GM18520 (cell line): ENCODE measurements at regions not wholly inside any gene's neighbourhood (a gene's known extent, or its start where the extent isn't known, plus 50 kb on each side); places are given as distances from the start of the nearest gene placed in this dataset.
"Not testable (repeated sequence)": the region's sequence is repeated elsewhere in the genome, so short reads cannot be mapped to it uniquely, and the experiment has no call there.

Experiments used
- ATAC-seq: cut with Tn5 transposase; IDR thresholded peaks from one replicate; pipeline ENCODE4 v1.9.1; 2021; ENCODE audit not compliant: unreplicated experiment

DNA sequence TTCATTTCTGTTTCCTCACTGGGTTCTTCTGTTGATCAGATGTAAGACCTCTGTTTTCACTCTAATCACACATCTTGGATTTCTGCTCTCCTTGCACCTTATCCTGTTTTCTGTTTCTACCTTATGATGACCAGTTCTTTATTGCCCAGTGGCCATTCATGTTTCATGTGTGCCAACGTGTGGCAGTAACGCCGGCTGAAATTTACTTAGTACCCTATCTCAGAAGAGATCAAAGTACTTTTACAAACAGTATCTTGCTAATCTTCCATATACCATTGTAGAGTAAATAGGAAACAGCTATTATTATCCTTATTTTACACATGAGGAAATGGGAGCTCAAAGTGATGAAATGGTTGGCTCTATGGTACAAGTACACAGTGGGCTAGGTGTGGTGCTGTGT, 74.0 kb downstream of the GATA3 start:
- ATAC-seq, result no peak

DNA sequence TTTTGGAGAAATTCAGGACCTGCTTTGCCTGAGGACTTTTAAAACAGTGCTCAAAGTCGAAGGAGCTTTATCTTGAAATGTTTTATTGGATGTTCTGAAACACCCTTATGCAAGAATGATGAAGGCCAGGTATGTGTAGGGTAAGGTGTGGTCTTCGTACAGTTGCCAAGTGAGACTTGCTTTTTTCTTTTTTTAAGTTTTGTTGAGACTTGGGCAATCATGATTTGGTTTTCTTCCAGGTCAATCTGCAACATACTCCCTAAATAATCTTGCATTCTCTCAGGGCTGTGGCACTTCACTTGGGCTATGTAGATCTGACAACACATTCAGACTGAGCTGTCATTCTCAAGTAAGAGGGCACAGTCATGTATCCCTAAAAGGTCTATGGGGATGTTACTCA, 75.0 kb downstream of the GATA3 start:
- no peak for ATAC-seq

DNA sequence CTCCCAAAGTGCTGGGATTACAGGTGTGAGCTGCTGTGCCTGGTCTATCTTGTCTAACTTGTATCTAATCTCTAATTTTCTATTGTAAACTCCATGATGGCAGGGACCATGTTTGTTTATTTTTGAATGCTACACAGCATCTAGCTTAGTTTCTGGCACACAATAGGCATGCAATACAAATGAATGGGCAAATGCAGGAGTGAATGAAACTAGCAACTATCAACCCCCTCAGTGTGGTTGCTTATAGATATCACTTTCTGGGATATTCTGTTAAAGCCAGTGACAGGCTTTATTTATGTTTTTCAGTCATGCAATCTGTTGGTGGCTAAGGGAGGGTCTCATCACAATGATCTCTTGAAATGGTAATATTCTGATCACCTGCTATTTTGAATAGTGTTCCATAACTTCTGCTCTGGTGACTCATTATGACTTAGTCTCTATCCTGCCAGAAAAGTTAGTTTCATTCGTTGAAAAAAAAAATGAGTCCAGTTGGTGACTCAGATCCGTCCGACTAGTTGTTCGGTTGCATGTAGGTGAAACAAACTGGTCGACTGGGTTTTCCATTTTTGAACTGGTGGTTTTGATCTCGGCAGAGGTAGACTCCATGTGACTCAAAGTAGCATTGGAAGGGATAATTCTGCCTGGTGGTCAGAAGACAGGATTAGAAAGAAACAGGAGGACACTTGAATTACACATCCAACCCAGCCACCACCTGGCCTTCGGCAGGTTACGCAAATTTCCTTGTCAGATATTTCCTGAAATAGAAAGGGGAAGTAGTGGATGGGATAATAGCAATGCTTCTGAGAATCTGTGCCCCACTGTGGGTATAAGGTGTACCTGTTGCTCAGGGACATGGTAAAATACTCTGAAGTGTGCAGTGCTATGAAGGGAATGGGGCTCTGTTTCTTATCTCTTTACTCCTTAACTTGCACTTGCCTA, 76.8 kb downstream of the GATA3 start:
- no peak for ATAC-seq

DNA sequence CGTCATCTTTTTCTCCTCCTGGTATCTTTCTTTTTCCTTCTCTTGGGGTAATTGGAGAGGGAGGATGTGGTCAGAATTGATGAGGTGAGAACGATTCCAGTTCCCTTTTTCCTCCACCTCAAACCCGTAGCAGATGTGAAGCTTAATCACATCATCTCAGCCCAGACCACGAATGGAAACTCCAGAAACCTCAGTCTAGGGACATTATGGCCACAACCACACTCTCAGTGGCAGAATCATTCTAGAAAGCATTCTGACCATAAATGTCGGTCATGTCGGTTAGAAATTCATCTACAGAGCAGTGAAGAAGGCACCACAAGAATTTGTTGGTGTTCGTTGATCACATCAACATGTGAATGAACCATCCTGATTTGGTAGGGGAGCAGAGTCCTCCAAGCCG, 78.7 kb downstream of the GATA3 start:
- ATAC-seq, result peak; percentile 32

DNA sequence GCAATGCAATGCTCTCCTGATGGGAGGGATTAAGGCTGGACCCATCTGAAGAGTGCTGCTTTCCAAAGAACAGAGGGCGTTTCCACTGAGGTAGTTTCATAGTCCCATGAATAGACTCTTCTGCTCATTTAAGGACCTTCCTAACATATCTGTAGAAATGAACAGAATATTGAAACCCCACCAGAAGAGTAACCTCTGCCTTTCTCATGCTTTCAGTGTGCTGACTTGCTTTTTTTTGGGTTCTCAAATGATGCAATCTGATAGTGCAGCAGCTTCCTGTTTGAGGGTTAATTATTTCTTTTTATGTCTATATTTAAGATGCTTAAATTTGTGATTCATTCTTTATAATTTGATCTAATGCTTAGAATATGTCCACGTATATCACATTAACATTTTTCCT, 82.2 kb downstream of the GATA3 start:
- ATAC-seq, result no peak

DNA sequence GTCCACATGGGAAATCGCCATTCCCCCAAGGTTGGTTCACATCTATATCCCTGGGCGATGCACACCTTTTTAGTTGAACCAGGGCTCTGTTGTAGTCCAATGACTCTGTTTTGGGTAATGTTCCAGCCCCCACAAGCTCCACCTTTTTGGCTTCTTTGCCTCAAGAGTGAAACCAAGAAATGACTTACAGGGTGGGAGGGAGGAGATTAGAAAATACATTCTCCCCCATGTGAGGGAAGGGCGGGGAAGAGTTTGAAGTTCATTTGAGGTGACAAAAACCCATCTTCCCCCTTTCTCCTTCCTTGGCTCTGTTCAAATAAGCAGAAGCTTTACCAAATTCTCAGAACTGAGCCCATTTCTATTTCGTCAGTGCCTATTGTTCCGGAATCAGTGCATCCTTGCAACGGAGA, 82.8 kb downstream of the GATA3 start:
- no peak for ATAC-seq

DNA sequence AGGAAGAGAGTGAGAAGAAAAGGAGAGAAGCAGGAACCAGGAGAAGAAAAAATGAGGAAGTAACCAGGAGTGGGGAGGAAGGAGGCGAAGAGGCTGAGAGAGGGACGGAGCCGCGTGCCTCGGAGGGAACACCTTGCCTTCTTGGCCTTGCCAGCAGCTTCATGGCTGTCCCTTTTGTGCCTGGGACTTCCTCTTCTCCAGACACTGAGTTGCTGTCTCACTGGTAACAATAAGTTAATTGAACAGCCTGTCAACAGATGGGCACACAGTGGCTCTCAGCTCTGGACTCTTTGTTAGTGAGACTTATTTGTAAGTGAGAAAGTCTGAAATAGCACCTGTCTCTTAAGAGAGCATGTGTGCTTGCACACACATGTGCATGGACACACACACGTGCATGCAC, 83.2 kb downstream of the GATA3 start:
- ATAC-seq, result no peak

DNA sequence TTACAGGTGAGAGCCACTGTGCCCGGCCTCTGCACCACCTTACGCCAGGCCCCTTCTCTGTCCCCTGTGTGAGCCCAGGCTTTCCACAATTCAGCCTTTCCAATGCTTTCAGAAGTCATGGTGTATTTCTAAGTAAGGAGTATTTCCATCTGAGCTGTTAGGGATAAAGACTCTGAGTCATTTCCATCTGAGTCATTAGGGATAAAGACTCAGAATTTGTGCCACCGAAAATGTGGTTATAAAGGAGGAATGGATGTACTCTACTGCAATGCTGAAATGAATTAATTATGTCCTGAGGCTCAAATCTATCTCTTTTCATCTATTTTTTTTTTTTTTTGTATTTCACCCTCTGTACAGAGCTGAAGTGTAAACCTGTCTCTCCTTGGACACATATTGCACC, 84.0 kb downstream of the GATA3 start:
- no peak for ATAC-seq

DNA sequence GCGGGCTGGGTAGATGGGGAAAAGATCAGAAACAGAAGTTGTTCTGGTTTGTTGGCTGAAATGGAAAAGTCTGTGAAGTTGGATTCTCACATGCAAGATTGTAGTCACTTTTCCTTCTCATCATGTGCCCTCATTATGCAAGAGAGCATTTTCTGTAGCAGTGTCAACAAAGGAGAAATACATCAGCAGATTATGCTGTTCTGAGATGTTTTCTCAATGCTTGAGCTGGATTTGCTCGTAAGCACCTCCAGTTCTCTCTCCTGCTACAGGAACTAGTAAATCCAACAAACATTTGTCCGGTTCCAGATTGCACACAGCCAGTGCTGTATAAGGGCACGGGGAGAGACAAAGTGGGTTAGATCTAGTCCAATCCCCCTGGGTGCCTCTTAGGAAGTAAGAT, 90.0 kb downstream of the GATA3 start:
- no peak for ATAC-seq

DNA sequence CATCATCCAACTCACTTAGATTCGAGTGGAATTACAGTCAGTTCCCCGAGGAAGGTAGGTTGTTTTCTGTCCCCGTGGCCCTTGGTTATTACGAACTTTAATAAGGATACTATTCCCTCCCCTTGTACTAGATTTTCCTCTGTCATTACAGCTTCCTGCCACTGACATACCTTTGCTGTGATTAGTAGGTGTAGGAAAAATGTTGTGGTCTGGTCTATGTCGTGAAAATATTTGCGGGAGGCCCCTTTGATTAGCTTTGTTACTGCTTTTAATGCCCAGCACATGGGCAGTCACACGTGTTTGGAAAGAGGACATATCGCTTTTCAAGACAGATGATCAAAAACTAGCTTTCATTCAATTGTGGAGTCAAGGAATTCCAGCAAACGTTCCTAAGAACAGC, 92.2 kb downstream of the GATA3 start:
- ATAC-seq, result no peak

DNA sequence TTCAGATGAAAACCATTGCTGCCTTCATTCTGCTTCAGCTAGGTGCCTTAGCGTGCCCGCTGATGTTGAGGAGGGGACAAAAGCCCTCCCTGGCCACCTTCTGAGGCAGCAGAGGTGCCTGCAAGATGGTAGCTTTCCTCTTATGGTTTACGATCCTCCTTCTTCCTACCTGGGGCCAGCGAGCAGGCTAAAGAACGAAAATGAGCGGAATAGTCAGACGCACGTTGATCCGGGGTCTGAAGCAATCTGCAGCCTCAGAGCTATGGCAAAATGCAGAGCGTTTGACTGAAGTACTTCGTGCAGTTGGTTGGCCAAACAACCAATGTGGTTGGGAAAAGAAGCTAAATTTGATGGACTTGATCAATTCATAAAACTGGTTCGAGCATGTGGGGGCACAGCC, 95.5 kb downstream of the GATA3 start:
- no peak for ATAC-seq

DNA sequence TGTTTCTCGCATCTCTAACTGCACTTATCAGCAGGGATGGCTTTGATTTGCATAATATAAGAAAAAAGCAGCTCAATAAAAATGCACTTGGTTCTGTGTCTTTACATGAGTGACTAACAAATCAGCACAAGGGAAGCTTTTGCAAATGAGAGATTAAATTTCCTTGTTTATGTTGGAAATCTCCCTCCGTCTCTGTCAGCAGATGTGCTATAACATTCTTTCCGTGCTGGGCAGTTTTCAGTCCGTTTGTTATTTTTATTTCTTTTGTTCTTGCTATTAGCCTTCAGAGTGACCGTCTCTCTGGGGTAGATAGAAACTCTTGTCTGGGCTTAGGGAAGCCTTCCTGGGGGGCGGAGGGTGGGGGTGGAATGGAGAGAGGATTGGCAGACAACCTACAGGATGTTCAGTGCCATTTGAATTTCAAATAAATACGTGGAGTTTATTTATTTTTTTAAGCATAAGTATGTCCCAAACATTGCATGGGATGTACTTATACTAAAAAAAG, 96.0 kb downstream of the GATA3 start:
- ATAC-seq, result no peak

DNA sequence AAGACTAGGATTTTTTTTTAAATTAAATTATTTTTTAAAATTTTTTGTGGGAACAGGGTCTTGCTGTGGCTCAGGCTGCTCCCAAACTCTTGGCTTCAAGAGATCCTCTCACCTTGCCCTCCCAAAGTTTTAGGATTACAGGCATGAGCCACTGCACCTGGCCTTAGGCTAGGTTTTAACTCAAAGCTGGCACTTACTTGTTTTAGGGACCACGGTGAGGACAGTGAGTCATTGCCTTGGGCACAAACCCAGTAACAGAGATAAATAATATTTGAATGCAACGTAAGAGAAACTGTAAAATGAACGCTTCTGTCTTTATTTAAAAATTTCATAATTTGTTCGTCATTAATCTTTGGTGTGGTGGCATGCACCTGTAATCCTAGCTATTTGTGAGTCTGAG, 96.6 kb downstream of the GATA3 start:
- ATAC-seq, result no peak

DNA sequence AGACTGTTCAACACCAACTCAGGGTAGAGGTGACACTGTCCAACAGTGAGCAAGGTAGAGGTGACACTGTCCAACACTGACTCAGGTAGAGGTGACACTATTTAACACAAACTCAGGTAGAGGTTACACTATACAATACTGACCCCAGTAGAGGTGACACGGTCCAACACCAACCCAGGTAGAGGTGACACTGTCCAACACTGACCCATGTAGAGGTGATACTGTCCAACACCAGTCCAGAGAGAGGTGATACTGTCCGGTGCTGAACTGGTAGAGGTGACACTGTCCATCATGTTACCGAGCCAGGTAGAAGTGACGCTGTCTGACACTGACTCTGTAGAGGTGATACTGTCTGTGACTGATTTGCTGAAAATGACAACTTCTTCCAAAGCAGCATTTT, 102.4 kb downstream of the GATA3 start:
- ATAC-seq, result no peak

DNA sequence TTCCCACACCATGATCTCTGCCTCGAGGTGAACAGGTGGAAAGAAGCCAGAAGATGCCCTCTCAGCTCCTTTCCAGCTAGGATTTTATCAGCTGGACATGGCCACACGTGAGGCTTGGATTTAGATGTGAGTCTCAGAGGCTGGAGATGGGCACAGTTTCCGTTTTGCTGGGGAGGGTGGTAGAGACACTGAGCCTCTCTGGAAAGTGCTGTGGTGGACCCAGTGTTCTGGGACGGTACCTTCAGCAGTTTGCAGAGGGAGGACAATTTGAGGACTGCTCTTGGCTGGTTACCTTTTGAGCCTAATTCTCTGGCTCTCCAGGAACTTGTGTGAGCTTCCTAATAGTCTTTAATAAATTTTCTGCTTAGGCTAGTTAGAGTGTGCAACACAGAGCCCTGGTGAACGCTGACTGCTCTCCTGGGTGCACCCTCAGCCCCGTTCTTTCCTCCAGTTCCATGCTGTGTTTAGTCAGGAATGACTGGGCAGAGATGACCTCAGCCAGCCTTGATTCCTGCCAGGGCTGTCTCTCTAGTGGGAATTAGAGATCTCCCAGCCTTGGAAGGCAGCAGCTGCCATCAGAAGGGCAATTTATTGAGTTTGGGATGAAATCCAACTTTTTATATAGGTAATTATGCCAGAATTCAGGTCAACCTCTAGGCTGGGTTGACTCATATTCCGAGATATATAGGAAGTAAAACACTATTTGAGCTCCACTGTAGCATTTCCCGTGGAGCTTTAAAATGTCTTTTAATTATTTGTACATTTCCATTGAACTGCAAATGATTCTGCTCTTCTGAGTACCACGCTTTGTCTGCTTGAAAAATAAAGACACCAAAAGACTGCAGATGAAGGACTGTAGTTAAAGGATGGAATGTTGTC, 103.9 kb downstream of the GATA3 start:
- no peak for ATAC-seq

DNA sequence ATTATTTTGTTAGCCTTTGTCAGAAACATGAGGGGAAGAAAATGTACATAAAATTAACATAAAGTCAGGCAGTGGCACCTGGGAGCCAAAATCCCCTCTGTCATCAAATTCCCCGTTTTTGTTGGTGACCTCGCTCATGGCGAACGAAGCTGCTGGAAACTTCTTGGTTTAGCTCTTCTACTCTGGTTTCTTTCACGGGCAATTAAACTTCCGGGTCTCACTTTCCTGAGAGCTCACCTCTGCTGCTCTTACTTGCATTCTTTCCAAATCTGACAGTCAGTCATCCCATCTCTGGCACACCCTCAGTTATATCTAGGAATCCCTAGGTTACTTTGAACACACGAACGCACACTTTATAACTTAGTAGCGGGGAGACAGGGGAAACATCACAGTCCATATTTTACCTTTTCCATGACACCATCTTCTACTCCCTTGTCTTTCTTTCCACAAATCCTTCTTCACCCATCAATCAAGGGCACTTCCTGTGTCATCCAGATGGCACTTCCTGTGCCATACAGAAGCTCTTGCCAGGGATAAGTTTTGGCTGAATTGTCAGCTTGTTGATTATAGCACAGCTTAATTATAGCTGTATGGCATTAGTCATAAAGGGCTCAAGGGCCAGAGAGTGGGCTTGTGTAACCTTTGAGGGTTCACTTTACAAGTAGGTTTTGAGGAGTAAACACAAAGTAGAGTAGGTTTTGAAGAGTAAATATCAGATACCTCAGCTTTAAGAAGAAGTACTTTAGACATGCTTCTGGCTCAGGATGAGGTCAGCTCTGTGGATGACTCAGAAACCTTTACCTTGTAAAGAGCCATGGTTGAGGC, 105.1 kb downstream of the GATA3 start:
- ATAC-seq, result no peak

DNA sequence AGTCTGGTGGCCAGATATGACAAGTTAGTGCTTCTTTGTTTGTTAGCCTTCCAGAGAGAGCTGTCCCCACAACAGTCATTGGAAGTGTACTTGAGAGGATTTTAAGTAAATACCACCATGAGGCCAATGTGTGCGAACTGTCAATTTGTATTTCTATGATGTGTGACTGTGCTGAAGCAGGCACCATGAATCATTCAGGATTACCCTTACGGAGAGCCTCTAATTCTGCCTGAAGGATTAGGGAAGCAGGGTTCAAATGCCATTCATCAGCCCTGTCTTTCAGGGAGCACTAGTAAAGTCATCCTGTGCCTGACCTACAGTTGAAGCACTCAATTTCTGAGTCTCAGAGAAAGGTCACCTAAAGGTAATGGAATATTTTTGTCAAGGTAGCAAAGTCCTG, 109.3 kb downstream of the GATA3 start:
- ATAC-seq, result no peak

DNA sequence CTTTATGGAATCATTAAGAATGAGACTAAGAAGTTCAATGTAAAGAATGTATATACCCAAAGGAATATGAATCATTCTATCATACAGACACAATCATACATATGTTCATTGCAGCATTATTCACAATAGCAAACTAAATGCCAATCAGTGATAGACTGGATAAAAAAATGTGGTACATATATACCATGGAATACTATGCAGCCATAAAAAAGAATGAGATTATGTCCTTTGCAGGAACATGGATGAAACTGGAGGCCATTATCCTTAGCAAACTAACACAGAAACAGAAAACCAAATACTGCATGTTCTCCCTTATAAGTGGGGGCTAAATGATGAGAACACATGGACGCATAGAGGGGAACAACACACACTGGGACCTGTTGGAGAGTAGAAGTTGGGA, 110.2 kb downstream of the GATA3 start:
- not testable (repeated sequence) for ATAC-seq

DNA sequence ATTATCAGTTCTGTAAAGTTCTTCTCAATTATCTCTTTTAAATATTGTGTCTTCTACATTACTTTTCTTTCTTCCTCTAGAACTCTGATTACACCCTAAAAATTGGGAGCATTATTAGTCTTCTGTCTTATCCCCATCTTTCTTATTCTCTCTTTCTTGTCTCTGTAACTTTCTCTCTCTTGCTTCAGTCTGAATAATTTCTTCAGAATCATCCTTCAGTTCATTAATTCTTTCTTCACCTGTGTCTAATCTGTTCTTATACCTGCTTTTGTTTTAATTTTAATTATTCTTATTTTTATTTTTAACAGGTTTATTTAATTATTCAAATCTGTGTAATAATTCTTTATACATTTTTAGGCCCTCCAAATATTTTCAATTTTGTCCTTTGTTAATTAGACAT, 114.3 kb downstream of the GATA3 start:
- ATAC-seq, result no peak

DNA sequence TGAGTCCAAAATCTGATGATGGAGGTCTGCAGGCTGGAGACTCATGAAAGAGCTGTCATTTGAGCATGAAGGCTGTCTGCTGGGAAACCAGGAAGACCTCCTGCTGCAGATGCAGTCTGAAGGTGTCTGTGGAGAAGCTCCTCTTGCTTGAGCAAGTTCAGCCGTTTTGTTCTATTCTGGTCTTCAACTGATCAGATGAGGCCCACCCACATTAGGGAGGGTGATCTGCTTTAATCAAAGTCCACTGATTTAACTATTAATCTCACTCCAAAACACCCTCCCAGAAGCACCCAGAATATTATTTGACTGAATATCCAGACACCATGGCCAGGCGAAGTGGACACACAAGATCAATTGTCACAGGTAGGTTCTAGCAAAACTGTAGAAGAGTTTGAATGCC, 116.5 kb downstream of the GATA3 start:
- no peak for ATAC-seq

DNA sequence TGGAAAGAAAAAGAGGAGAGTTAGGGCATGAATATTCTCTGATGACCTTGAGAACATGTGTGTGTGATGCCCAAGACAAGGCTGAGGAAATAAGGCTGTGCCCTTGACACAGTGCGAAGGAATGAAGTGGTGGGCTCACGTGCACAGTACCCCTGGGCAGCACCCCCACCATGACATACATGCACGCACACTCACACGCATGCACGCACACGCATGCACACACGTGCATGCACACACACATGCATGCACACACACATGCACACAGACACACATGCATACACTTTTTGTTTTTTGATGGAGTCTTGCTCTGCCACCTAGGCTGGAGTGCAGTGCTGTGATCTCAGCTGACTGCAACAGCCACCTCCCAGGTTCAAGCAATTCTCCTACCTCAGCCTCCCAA, 118.1 kb downstream of the GATA3 start:
- ATAC-seq, result no peak
